ENCODE measurements at regions not wholly inside any gene's neighbourhood (a gene's known extent, or its start where the extent isn't known, plus 50 kb on each side); places are given as distances from the start of the nearest gene placed in this dataset.
"Not testable (repeated sequence)": the region's sequence is repeated elsewhere in the genome, so short reads cannot be mapped to it uniquely, and the experiment has no call there.

DNA sequence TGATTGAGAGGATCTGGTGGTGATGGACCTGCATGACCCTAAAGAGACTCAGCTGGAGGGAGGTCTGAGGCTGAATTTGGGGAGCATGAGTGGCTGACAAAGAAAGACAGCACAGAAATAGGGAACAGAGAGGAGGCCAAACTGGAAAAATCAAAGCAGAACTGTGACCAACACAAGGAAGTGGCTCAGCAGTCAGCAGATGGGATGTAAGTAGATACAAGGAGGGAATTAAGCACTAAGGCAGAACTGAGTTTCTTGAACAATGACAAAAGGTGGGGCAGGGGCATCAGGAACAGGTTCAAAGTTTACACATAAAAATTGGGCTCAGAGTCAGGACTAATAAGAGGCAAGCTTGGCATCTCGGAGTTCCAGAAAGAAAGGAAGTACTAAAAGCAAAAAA is 144.3 kb upstream of the KLF3 start:
- Histone ChIP-seq H3K9me3 (ENCODE audit: insufficient read depth, low read depth, low read length) (no peaks in the 10 kb centered on the region; the same call in 1 of the 2 replicates), H3K4me1 (ENCODE audit: insufficient read depth, low read length) (no peaks in the 10 kb centered on the region; the same call in 1 of the 2 replicates), H3K27me3 (ENCODE audit: insufficient read depth, low read length) (no peaks in the 10 kb centered on the region), H3K36me3 (ENCODE audit: insufficient read depth, low read depth, low read length) (no peaks in the 10 kb centered on the region), H3K9ac (ENCODE audit: low read depth, low read length) (no peak overlapping the region), H3K27ac (ENCODE audit: low read length) (no peak overlapping the region), H3K4me3 (ENCODE audit: low read length) (no peak overlapping the region)

DNA sequence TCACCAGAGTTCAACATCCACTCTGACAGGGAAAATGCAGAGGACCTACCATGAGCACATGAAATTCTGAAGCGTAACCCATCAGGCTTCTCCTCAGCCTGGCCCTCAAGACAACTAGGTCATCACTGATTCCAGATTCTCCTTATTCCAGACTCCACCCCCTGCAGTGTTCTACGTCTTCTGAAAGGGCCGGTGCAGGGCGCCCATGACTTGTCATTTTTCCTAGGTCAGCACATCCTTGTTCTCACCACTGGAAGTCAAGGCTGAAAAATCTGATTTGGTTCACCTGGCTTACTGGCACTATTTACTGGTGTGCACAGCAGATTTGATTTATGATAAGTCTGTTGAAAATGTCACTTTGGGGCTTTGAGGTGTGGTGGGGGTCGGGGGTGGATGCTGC is 140.9 kb upstream of the KLF3 start:
- Histone ChIP-seq H3K27me3 (ENCODE audit: insufficient read depth, low read length) (no peaks in the 10 kb centered on the region), H3K9ac (ENCODE audit: low read depth, low read length) (no peak overlapping the region), H3K4me3 (ENCODE audit: low read length) (no peak overlapping the region), H3K27ac (ENCODE audit: low read length) (no peak overlapping the region), H3K9me3 (ENCODE audit: insufficient read depth, low read depth, low read length) (no peaks in the 10 kb centered on the region; the same call in 1 of the 2 replicates), H3K4me1 (ENCODE audit: insufficient read depth, low read length) (no peaks in the 10 kb centered on the region), H3K36me3 (ENCODE audit: insufficient read depth, low read depth, low read length) (no peaks in the 10 kb centered on the region)

DNA sequence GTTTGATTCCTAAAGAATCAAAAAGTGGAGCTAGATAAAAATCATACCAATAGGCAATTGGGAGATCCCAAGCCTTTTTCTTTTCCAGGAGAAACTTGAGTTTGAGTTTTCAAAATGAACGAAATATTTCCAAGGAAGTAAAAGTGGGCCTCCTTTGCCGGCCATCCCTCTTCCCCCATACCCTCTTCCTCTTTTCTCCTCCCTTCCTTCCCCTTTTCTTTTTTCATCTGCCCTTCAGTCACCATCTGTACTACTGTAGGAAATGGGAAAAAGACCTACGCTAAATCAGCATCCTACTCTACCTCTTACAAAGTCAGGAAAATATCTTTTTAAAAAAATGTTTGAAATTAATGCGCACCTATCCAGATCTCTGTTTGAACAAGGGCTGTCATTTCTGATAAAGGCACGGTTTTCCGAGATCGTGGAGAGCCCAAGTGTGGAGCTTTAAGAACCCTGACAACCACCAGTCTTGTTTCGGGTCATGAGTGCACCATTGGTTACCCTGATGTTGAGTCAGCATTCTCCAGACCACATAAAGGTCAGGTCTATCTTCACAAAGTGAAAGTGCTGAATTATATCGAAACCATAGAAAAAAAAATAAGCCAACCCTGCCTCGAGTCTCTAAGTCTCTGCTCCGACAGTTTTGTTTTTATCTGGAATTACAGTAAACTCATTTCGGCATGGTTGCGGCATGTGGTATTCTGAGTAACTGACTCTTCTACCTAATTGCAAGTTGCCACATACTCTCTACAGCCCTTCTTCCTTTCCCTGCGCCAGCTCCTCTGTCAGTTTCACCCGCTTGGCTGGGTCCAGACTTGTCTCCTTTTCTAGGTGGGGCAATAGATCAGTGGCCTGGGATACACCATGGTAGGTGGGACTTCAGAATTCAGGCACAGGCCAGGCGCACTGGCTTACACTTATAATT is 140.2 kb upstream of the KLF3 start:
- Histone ChIP-seq H3K27ac (ENCODE audit: low read length) (no peak overlapping the region), H3K9me3 (ENCODE audit: insufficient read depth, low read depth, low read length) (no peaks in the 10 kb centered on the region; the same call in 1 of the 2 replicates), H3K4me1 (ENCODE audit: insufficient read depth, low read length) (no peaks in the 10 kb centered on the region), H3K27me3 (ENCODE audit: insufficient read depth, low read length) (no peaks in the 10 kb centered on the region), H3K4me3 (ENCODE audit: low read length) (no peak overlapping the region), H3K9ac (ENCODE audit: low read depth, low read length) (no peak overlapping the region), H3K36me3 (ENCODE audit: insufficient read depth, low read depth, low read length) (no peaks in the 10 kb centered on the region)

DNA sequence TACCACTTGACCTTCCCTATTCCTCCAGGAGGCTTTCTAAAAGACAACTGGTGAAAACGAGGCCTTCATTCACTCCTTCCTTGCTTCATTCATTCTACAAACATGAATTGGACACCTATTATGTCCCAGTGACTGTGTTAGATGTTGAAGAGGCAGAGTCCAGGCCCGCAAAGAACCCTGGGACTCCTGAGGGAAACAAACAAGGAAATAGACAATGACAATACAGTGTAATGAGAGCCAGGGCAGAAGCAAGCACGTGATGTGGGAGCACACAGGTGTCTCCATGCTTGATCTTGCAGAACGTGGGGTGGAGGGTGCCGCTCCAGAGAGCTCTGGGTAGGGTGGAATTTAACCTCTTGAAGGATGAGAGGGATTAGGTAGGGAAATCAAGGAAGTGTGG is 137.6 kb upstream of the KLF3 start:
- Histone ChIP-seq H3K9ac (ENCODE audit: low read depth, low read length) (no peak overlapping the region), H3K9me3 (ENCODE audit: insufficient read depth, low read depth, low read length) (no peaks in the 10 kb centered on the region), H3K36me3 (ENCODE audit: insufficient read depth, low read depth, low read length) (no peaks in the 10 kb centered on the region), H3K4me1 (ENCODE audit: insufficient read depth, low read length) (no peaks in the 10 kb centered on the region; the same call in 1 of the 2 replicates), H3K27me3 (ENCODE audit: insufficient read depth, low read length) (no peaks in the 10 kb centered on the region), H3K27ac (ENCODE audit: low read length) (no peak overlapping the region), H3K4me3 (ENCODE audit: low read length) (no peak overlapping the region)

DNA sequence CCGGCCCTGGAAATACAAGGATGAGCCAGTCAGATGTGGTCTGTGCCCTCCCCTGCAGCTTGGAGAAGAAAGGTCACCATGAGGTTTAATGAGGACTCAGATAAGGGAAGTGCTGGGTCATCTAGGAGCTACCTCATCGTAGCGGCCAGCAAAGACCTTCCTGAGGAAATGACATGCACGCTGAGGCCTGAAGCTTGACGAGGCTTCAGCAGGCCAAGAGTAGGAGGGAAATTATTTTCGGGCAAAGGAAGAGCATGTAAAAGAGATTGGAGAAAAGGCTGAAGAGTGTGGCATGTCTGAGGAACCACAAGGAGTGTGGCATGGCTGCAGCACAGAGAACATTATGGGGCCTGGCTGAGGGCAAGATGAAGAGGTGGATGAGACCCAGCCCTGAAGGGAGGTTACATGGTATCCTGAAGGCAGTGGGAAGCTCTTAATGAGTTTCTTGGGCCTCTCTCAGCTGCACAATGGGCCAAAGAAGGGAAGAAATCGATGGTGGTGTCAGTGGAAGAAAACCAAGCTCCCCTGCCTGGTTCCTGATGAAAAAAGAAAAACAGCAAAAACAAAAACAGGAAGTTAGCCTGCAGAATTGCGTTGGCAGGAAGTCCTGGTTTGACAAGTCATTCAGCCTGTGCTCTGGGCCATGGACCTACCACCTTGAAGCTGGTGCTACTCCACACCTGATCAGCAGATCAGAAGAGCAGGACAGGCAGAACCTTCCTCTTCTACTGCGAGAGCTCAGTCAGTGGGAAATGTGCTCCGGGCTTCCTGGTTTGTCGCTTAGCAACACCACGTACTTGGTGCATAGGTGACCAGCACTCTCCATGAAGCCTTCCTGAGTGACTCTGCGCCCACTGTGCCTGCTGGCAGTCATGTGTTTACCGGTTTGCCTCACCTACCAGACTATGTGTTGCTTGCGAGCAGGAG is 134.5 kb upstream of the KLF3 start:
- no peaks in the 10 kb centered on the region for H3K27me3 ChIP-seq (ENCODE audit: insufficient read depth, low read length)
- no peak overlapping the region for H3K4me3 ChIP-seq (ENCODE audit: low read length)
- H3K9me3 ChIP-seq (ENCODE audit: insufficient read depth, low read depth, low read length): no peaks in the 10 kb centered on the region
- no peaks in the 10 kb centered on the region; the same call in 1 of the 2 replicates for H3K4me1 ChIP-seq (ENCODE audit: insufficient read depth, low read length)
- no peak overlapping the region for H3K9ac ChIP-seq (ENCODE audit: low read depth, low read length)
- H3K27ac ChIP-seq (ENCODE audit: low read length): no peak overlapping the region
- H3K36me3 ChIP-seq (ENCODE audit: insufficient read depth, low read depth, low read length): no peaks in the 10 kb centered on the region

DNA sequence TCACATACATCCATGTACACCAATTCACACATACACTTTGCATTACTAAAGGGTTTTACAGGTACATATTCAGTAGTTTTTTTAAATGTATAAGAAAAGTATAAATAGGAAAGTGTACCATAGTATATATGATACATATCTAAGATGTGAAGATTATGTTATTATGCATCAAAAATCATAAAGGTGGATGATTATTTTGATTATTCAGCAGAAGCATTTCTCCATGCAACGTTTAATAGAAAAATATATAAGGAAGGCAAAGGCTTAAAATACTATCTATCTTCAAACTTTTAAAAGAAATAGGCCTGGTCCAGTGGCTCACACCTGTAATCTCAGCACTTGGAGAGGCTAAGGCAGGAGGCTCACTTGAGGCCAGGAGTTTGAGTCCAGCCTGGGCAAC is 133.5 kb upstream of the KLF3 start:
- H3K27ac ChIP-seq (ENCODE audit: low read length): no peak overlapping the region
- H3K27me3 ChIP-seq (ENCODE audit: insufficient read depth, low read length): no peaks in the 10 kb centered on the region
- H3K9ac ChIP-seq (ENCODE audit: low read depth, low read length): no peak overlapping the region
- H3K36me3 ChIP-seq (ENCODE audit: insufficient read depth, low read depth, low read length): no peaks in the 10 kb centered on the region
- H3K9me3 ChIP-seq (ENCODE audit: insufficient read depth, low read depth, low read length): no peaks in the 10 kb centered on the region
- H3K4me1 ChIP-seq (ENCODE audit: insufficient read depth, low read length): no peaks in the 10 kb centered on the region; the same call in 1 of the 2 replicates
- no peak overlapping the region for H3K4me3 ChIP-seq (ENCODE audit: low read length)

DNA sequence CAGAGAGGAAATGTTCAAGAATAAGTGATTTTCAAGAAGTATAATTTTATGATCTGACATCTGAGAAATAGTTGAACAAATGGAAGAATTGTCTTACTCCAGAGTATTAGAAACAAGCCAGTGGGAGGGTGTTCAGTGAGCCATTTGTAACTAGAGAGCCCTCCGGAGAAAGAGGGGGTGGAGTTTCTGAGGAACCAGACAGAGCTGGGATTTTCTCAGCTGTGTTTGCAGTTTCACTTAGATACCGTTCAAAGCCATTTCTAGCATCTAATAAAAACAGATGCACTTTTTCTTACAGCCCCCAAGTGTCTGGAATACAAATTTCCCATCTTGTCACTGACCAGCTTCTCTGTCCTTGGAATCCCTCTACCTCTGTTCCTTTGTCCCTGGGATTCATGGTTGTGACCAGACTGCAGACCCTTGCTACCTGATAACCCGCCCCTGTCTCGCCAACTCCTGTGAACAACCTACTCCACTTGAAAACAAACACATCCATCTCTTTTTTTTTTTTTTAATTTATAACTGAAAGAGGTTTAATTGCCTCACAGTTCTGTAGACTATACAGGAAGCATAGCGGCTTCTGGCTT is 132.8 kb upstream of the KLF3 start:
- H3K27ac ChIP-seq (ENCODE audit: low read length): no peak overlapping the region
- H3K9me3 ChIP-seq (ENCODE audit: insufficient read depth, low read depth, low read length): no peaks in the 10 kb centered on the region
- H3K4me1 ChIP-seq (ENCODE audit: insufficient read depth, low read length): no peaks in the 10 kb centered on the region; the same call in 1 of the 2 replicates
- no peaks in the 10 kb centered on the region for H3K27me3 ChIP-seq (ENCODE audit: insufficient read depth, low read length)
- no peak overlapping the region for H3K4me3 ChIP-seq (ENCODE audit: low read length)
- no peaks in the 10 kb centered on the region for H3K36me3 ChIP-seq (ENCODE audit: insufficient read depth, low read depth, low read length)
- H3K9ac ChIP-seq (ENCODE audit: low read depth, low read length): no peak overlapping the region

DNA sequence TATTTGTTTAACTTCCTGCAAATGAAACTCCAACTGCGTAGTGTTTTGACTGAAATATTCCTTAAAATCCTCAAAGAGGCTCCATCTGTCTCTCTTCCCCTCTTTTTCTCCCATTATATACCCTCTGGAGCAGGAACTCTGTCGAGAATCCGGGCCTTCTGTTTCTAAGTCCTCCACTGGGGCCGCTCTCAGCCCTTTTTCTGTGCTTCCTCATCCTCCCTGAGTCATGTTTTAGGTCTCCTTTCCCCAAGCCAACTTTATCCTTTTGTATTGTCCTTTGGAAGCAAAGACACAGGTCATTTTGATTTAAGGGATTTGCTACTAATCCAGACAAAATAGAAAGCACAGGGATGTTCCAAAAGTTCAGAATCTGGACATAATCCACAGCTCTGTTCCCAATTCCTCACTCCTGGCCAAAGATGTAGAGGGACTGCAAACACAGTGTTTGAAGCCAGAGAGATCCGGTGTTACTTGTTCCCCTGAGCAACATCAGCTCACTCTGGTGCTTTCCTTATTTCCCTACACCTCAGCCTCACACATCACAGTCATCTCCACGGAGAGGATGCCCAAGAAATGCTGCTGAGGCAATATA is 131.0 kb upstream of the KLF3 start:
- H3K27ac ChIP-seq (ENCODE audit: low read length): no peak overlapping the region
- no peaks in the 10 kb centered on the region for H3K27me3 ChIP-seq (ENCODE audit: insufficient read depth, low read length)
- H3K4me3 ChIP-seq (ENCODE audit: low read length): no peak overlapping the region
- no peaks in the 10 kb centered on the region; the same call in 1 of the 2 replicates for H3K4me1 ChIP-seq (ENCODE audit: insufficient read depth, low read length)
- H3K36me3 ChIP-seq (ENCODE audit: insufficient read depth, low read depth, low read length): no peaks in the 10 kb centered on the region
- H3K9ac ChIP-seq (ENCODE audit: low read depth, low read length): no peak overlapping the region
- H3K9me3 ChIP-seq (ENCODE audit: insufficient read depth, low read depth, low read length): no peaks in the 10 kb centered on the region

DNA sequence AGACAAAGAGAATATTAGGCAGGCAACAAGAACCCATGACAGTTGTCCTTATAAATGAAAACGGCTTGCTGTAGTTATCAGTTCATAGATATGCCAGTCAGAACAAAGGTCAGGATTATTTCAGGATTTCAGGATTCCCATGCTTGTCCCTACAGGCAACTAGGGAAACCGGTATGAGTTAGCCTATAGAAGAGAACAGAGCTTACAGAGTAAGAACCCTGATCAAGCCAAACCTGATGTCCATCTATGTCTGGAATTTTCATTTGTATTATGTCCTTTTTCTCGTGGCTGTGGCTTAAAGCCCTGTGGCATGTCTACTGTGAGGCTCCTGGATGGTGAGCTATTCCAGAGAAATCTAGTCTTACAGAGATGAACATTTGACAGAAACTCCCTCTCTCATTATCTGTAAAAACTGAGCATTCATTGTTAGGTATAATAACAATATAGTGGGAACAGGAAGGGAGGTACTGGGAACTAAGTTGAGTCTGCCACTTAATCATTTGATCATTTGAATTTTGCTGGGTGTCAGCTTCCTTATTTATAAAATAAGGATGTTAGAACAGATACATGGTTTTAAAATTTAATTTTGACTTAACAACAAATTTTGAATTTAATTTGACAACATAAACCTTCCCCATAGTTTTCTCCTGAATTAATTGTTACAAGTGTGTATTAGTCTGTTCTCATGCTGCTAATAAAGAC is 129.5 kb upstream of the KLF3 start:
- Histone ChIP-seq H3K27ac (ENCODE audit: low read length) (no peak overlapping the region), H3K9ac (ENCODE audit: low read depth, low read length) (no peak overlapping the region), H3K27me3 (ENCODE audit: insufficient read depth, low read length) (no peaks in the 10 kb centered on the region), H3K4me1 (ENCODE audit: insufficient read depth, low read length) (no peaks in the 10 kb centered on the region; the same call in 1 of the 2 replicates), H3K4me3 (ENCODE audit: low read length) (no peak overlapping the region), H3K36me3 (ENCODE audit: insufficient read depth, low read depth, low read length) (no peaks in the 10 kb centered on the region), H3K9me3 (ENCODE audit: insufficient read depth, low read depth, low read length) (no peaks in the 10 kb centered on the region)

DNA sequence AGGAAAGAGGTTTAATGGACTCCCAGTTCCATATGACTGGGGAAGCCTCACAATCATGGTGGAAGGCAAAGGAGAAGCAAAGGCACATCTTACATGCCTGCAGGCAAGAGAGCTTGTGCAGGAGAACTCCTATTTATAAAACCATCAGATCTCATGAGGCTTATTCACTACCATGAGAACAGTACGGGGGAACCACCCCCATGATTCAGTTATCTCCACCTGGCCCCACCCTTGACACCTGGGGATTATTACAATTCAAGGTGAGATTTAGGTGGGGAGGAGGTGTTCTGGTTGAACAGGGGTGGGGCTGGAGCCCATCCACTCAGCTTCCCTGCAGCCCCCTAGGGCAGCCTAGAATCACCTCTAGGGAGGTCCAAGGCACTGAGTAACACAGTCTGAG is 128.9 kb upstream of the KLF3 start:
- H3K27ac ChIP-seq (ENCODE audit: low read length); H3K36me3 ChIP-seq (ENCODE audit: insufficient read depth, low read depth, low read length); H3K27me3 ChIP-seq (ENCODE audit: insufficient read depth, low read length); H3K4me3 ChIP-seq (ENCODE audit: low read length); H3K9me3 ChIP-seq (ENCODE audit: insufficient read depth, low read depth, low read length); H3K4me1 ChIP-seq (ENCODE audit: insufficient read depth, low read length); H3K9ac ChIP-seq (ENCODE audit: low read depth, low read length): not testable (repeated sequence)

DNA sequence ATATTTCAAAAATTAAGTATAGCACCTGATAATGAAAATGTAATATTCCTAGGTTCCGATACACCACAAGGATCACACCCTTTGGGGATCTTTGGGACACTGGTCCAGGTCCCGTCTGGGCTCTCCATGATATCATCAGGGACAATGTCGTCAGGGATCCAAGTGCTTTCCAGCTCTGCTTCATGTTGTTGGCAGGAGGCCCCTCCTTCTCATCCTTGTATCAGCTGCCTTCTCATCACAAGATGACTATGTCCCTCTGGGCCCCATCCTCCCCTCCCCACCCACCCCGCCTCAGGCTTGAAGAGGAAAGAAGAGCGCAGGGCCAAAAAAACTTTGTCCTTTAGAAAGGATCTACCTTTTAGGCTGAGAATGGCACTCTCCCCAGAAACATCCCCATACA is 128.3 kb upstream of the KLF3 start:
- no peaks in the 10 kb centered on the region for H3K27me3 ChIP-seq (ENCODE audit: insufficient read depth, low read length)
- H3K4me1 ChIP-seq (ENCODE audit: insufficient read depth, low read length): no peaks in the 10 kb centered on the region; the same call in 1 of the 2 replicates
- no peak overlapping the region for H3K27ac ChIP-seq (ENCODE audit: low read length)
- H3K4me3 ChIP-seq (ENCODE audit: low read length): no peak overlapping the region
- no peaks in the 10 kb centered on the region for H3K36me3 ChIP-seq (ENCODE audit: insufficient read depth, low read depth, low read length)
- no peak overlapping the region for H3K9ac ChIP-seq (ENCODE audit: low read depth, low read length)
- no peaks in the 10 kb centered on the region for H3K9me3 ChIP-seq (ENCODE audit: insufficient read depth, low read depth, low read length)

Measured in iPS-20b (cell line).